ENCODE measurements at regions not wholly inside any gene's neighbourhood (a gene's known extent, or its start where the extent isn't known, plus 50 kb on each side); places are given as distances from the start of the nearest gene placed in this dataset.

DNA sequence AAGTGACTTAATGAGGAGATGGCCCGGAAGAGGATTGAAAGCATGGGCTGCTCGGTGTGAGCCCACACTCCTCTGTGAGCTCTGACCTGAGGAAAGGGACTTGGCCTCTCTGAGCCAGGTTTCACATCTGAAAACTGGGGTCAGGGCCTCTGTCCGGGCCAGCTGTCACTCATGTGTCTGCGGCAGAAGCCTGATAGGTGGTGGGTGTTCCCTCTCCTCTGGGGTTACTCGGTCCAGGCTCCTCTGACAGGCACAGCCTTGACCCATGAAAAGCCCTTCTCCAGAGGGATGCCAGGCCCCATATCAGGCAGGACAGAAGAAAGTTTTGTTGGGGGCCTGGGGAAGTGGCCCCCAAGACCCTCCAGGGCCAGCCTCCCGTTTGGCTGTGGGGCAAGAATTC lies 131.4 kb downstream of the CHSY1 start:
- Histone ChIP-seq H3K79me2 (ENCODE audit: control insufficient read depth, insufficient read depth, low read length) (no peaks in the 10 kb centered on the region), H3K4me2 (ENCODE audit: extremely low read depth, insufficient read depth, low read length) (no peak overlapping the region), H3K9ac (ENCODE audit: insufficient read depth, low read length) (no peak overlapping the region), H3K27me3 (ENCODE audit: control insufficient read depth, insufficient read depth, low read length) (no peaks in the 10 kb centered on the region), H2AFZ (ENCODE audit: low read length) (no peak overlapping the region), H3K9me3 (ENCODE audit: control insufficient read depth, insufficient read depth, low read depth, low read length) (no peaks in the 10 kb centered on the region), H4K20me1 (ENCODE audit: control insufficient read depth, extremely low read depth, insufficient read depth, low read length) (no peaks in the 10 kb centered on the region), H3K36me3 (ENCODE audit: control insufficient read depth, insufficient read depth, low read length) (no peaks in the 10 kb centered on the region), H3K4me3 (replicated peaks in 1 of 4; ENCODE audit: control extremely low read depth in 1 of 4, insufficient read depth in 1 of 4, low read depth in 3 of 4, low read length in 4 of 4) (no peak overlapping the region), H3K4me1 (ENCODE audit: control insufficient read depth, extremely low read depth, insufficient read depth, low read length) (peaks cover 15% of the 10 kb centered on the region), H3K27ac (ENCODE audit: insufficient read depth, low read length) (no peak overlapping the region)
- DNase-seq (ENCODE audit: low read depth in 2 of 2): no peak
- TF ChIP-seq CTCF (conservative IDR thresholded peaks at IDR 0.05 in 1 of 2, IDR thresholded peaks at IDR 0.05 in 1 of 2; ENCODE audit: low read depth in 1 of 2, low read length in 2 of 2) (no peak), EZH2 (IDR thresholded peaks at IDR 0.05; ENCODE audit: low read length, missing control alignments) (no peak)
